ENCODE measurements at regions not wholly inside any gene's neighbourhood (a gene's known extent, or its start where the extent isn't known, plus 50 kb on each side); places are given as distances from the start of the nearest gene placed in this dataset.

- no peak for DNase-seq
Measured at GRCh38 chr7:91323626-91324158, 59.5 kb downstream of the FZD1 start.

DNA sequence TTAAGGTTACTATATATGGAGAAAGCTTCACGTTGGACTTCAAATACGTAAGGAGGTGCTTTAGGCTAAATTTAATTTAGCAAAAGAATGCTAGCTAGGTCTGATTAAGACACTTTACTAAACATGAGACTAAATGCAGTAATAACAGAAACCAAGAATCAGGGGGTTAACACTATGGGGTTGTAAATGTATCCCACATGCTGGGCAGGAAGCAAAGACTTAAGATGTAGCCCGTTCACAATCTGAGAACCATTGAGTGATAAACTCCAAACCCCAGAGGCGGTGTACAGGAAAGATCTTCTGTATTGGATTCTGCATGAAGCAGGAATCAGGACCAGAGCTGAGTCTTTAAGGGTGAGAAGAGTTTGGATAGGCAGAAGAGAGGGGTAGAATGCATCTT lies 60.4 kb downstream of the FZD1 start:
- no peak for DNase-seq

DNA sequence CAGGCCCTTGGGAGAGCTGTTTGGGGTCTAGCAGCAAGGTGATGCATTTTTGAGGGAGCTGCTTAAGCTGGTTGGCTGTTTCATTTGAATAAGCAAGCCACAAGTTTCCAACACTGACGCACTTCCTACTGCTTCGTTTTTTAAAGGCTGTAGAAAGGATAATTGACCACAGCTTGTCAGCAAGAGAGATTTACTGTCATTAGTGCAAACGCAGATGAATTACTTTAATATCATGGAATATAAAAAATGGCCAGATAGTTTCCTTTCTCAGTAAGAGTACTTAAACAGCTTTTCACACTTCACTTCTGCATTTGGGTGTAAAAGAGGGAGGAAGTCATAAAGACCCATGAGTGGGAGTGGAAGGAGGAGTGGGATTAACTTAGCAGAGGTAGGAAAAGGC lies 61.5 kb downstream of the FZD1 start:
- DNase-seq, result no peak

DNA sequence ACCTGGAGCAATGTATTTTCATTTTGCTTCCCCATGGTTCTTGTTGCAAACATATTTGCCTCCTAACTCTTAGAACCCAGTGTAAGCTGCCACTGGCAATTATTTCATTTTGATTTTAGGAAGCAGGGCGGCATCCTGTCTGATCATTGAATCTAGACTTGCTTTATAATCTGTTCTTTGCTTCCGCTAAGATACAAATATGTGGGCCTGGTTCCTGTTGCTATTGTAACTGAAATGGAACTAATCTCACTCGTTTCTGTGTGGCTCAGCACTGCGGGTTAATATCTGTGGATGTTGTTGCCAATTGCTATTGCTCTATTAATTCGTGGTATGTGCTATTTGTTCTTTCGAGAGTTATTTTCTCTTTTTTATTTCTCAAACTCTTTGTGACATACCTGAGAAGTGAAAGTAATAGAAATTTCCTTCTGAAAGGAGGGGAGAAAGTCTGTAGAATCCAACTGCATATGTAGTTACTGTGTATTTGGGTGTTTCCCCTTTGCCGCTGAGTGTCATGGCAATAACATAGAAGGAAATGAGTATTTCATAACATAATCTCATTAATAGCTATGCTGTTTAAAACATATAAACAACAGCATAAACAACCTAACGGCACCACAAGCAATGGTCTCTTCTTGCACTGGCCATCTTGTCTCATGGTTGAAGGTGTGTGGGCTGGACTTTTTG lies 62.4 kb downstream of the FZD1 start:
- no peak for DNase-seq

DNA sequence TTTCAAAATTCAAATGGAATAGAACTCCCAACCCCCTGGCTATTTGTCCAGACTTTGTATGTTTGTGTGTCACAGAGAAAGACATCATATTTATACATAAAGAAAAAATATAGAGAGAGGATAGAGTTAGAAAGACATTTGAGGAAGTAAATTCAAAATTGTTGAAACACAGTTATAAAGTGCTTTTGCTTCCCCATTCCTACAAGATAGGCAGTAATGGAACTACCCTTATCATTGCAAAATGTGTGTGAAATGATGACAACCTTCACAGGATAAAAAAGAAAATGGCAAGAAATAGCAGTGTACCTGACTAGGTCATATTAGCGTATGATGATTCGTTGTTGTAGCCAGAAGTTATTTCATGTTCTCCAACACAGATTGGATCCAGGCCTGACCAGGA lies 63.1 kb downstream of the FZD1 start:
- DNase-seq, result no peak

GRCh38 chr7:91329571-91329970 lies 65.3 kb downstream of the FZD1 start:
- no peak for DNase-seq

GRCh38 chr7:91330191-91330808 lies 66.1 kb downstream of the FZD1 start:
- no peak for DNase-seq

DNA sequence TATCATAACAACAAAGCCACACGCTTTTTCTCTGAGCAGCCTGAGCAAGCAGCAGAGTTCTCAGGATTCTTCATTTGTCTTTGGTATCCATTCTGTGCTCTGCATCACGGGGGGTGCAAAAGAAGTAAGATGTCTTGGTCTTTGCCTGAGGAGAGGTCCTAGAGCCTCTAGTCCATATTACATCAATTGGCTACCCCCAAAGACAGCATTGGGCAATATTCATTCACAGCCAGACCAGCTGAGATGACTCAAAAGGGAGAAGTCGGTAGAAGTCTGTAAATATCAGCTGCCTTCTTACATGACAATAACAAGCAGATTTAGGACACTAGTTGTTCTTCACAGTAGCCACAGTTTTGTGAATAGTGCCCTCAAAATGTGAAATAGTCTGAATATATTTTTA lies 66.6 kb downstream of the FZD1 start:
- no peak for DNase-seq

DNA sequence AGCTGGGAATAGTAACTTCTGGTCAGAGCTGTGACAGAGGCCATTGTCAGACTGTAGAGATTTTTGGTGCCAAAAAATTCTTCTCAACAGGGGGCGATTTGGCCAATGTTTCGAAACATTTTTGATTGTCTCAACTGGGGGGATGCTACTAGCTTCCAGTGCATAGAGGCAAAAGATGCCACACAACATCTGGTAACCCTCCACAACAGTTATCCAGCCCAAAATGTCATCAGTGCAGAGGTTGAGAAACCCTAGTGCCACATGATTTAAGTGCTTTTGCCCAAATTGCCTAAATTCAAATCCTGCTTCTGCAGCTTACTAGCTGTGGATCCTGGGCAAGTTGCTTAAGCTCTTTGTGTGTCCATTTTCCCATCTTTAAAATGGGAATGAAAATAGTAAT lies 71.9 kb downstream of the FZD1 start:
- DNase-seq, result no peak

DNA sequence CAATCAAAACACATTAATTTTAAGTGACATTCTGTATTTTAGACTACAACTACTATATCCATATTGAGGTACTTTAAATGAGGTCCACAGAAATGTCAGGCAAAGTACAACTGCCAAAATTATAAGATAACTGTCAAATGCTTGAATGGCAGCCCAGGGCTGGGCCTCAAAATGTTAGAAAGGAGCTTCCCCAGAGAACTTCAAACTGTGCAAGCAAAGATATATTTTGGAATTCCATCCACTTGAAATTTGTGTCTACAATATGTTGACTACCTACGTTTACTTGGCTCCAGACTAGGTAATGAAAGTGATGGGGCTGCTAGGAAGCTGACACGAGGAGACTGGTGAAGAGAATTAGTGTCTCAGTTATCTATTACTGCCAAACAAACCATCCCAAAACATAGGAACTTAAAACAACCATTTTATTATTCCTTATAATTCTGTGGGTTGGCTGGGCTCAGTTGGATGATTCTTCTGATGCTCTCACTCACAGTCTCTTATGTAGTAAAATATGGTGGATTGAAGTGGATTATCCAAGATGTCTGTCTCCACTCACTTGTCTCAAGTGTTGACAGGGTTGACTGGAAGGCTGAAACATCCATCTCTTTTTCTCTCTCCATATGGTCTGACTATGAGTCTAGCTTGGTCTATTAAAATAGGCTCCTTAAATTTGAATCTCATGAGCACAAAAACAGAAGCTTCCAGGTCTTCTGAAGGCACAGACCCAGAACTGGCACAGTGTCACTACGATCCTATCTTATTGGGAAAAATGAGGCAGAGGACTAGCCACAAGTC lies 74.2 kb downstream of the FZD1 start:
- DNase-seq, result no peak

DNA sequence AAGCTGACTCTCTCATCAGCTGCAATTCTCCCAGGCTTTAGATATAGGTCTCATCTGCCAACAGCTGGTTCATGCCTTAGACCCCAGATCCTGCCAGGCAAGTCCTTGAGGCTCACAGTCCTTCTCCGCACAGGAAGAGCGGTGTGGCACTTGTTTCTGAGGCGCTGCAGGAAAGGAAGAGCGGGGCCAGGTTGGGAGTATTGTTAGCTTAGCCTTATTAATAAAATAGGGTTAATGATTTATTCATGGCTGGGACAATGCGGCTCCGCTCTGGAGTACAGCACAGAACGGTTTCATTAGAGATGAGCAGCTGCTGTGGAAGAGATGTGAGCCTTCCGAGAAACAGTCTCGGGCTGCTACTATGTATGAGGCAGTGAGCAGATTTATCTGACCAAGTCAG lies 78.1 kb downstream of the FZD1 start:
- no peak for DNase-seq

GRCh38 chr7:91343420-91343960 lies 79.3 kb downstream of the FZD1 start:
- DNase-seq, result no peak

DNA sequence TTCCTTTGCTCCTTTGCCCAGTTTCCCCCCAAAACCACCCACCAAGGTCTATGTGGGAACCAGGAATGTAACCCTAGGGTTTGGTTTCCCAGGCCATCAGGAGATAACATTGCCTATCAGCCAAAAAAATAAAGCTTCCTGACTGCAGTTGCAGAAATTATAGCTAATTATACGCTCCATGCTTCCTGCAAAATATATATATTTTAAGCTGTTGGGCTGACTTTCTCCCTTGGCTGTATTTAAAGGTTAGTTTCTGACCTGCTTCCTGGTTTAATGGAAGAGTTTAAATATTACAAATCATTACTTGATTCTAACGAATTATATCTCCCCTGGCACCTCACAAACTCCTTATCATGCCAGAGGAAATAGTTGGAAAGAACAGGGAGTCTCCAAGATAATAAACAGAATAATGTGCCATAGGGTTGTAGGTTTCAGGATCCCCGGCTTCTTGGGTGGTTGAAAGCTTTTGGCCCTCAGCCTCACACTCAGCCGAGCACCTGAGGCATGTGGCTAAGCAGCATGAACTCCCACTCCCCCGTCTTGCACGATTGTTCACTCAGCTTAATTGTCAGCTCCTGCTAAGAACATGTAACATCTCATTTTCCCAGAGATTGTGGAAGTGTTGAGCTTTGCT lies 79.9 kb downstream of the FZD1 start:
- no peak for DNase-seq

GRCh38 chr7:91344911-91345310 lies 80.7 kb downstream of the FZD1 start:
- no peak for DNase-seq

GRCh38 chr7:91345449-91345848 lies 81.2 kb downstream of the FZD1 start:
- no peak for DNase-seq

- no peak for DNase-seq
Measured at GRCh38 chr7:91346426-91346825, 82.2 kb downstream of the FZD1 start.

DNA sequence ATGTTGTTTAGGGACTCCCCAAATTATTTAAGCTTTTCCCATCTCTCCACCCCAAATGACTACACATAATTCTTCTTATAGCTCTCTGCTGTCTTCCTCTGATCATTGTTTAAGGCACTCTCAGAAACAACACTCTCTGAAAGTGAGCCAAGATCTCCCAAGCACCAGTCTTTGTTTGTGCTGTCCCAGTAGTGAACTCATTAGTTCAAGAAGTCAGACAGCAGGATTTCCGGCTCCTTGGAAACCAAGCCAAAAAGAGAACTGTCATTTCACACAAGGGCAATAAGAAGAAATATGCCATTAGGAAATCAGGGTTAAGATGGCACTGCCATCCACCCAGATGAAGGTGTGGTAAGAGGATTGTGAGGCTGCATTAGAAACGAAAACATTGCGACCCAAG lies 83.1 kb downstream of the FZD1 start:
- no peak for DNase-seq

DNA sequence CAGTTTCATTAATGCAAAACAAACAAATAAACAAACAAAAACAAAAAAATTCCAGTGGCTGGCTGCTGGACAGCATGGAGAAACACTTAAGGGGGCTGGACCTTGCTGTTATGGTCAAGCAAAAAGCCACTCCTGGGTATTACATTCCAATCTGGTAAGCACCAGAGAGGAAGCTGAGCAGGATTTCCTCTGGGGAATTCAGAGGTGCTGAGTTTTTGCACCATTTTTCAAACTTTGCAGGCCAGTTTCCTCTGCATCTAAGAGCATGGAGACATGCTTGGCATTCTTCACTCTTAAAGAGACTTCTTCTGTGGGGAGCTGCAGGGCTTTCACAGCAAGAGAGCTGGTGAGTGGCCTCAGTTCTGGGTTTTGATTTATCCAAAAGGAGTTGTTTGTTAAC lies 84.5 kb downstream of the FZD1 start:
- DNase-seq, result no peak

GRCh38 chr7:91351374-91351773 lies 87.1 kb downstream of the FZD1 start:
- no peak for DNase-seq

GRCh38 chr7:91352091-91352490 lies 87.9 kb downstream of the FZD1 start:
- no peak for DNase-seq

- no peak for DNase-seq
Measured at GRCh38 chr7:91353848-91354247, 89.6 kb downstream of the FZD1 start.

DNA sequence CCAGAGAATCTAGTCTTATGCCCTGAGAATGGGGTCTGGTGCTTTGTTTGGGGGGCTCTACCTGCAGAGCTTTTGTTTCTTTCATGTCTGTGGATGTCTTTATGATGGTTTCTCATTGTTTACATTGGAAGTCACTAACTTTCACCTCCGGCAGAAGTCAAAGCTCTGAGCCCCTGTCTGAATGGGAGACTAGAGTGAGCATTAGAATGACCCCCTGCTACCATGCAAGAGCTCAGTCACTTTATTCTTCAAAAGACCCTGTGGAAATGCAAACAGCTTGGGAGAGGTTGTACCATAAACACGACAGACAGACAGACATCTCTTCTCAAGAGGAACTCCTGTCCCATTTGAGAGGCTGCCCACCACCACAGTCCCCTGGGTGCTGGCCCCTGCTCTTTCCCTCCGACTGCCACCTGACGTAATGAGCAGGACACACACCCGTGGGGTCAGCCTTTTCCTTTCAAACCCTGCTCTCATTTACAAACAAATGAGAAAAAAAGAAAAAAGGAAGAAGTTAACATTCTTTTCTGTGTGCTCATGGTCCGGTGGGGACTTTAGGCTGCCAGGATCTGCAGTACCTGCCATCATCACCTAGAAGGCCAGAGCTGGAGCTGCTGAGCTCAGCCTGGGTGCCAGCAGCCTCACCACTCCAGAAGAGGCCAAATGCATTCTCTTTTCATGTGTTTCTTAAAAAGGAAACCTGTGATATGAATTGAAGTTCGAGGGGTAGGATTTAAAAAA lies 91.6 kb downstream of the FZD1 start:
- DNase-seq, result no peak
